Hypothalamus (tissue), 51 donors: ENCODE measurements at regions not wholly inside any gene's neighbourhood (a gene's known extent, or its start where the extent isn't known, plus 50 kb on each side); places are given as distances from the start of the nearest gene placed in this dataset.
"Not testable (repeated sequence)": the region's sequence is repeated elsewhere in the genome, so short reads cannot be mapped to it uniquely, and the experiment has no call there.

Experiments used
- DNase-seq, 51 donors: peaks; one replicate each; lab custom pipeline; 2025; lab: John Stamatoyannopoulos, UW

GRCh38 chr7:66571568-66571967 lies 57.1 kb upstream of the KCTD7 start:
- DNase-seq, result no peak

- not testable (repeated sequence) for DNase-seq
Measured at GRCh38 chr7:66573782-66574495, 54.7 kb upstream of the KCTD7 start.

- not testable (repeated sequence) for DNase-seq
Measured at GRCh38 chr7:66574768-66575167, 53.9 kb upstream of the KCTD7 start.

DNA sequence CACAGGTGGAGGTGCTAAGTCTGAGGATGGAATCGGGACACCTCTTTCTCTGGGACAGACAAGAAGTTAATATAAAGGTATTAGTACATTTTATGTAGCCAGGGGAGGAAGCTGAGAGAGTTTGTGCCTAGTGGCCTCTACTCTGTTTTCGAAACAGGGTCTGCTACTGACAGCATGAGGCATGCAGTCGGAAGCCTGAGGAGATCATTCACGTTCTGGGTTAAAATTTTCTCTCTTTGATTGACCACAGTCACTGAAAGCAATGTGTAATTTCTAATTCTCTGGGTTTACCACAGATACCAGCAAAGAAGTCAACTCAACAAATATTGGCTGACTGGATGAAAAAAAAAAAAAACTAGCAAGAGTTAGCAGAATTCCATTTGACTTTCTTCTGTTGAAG lies 53.3 kb upstream of the KCTD7 start:
- no peak for DNase-seq

- DNase-seq, result peak in 9 of 51 donors; percentile 6 to 40 (median 19)
Measured at GRCh38 chr7:66576646-66577045, 52.0 kb upstream of the KCTD7 start.
